ENCODE measurements at regions not wholly inside any gene's neighbourhood (a gene's known extent, or its start where the extent isn't known, plus 50 kb on each side); places are given as distances from the start of the nearest gene placed in this dataset.

DNA sequence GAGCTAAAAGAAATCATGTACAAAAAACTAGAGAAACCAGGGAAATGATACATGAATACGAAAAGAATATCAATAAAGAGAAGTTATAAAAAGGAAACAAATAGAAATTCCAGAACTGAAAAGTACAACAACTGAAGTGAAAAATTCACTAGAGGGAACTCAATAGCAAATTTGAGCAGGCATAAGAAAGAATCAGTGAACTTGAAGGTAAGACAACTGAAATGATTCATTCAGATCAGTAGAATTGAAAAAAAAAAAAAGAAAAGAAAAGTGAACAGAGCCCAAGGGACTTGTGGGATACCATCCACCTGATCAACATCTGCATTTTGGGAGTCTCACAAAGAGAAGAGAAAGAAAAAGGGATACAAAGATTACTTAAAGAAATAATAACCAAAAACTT, 78.3 kb downstream of the HHEX start:
- WGBS, 2 donors: 73 to 95% methylated on average over 1 of the region's 1 CpG
- ATAC-seq: no peak

DNA sequence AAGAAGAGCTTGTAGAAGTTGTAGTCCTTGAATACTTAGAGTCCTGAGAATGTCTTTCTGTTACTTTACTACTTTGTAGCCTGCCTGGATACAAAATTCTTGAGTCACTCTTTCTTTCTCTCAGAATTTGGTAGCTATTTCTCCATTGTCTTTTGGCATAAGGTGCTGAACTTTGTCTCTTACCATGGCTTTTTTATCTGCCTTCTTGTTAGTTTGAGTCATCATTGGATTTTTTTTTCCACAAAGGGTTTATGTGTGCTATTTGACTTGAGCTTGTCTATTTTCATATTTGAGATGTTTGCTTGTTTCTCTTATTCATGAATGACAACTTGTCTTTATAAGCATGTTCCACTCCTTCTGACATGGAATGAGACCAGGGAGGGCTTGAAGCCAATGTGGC, 74.5 kb upstream of the EXOC6 start:
- TF ChIP-seq CTCF (IDR thresholded peaks at IDR 0.05): no peak
- intact Hi-C loops (cut with DNase I): no loop called here
- FAIRE-seq (no peak), ATAC-seq (no peak), DNase-seq (no peak)
- no peak overlapping the region for H3K27ac ChIP-seq
- H3K9me3 ChIP-seq: no peaks in the 10 kb centered on the region
- H3K4me1 ChIP-seq: no peaks in the 10 kb centered on the region
- H3K27me3 ChIP-seq: no peaks in the 10 kb centered on the region
- no peak overlapping the region for H3K4me3 ChIP-seq
- H3K36me3 ChIP-seq: no peaks in the 10 kb centered on the region

More for the DNA sequence above, 78.3 kb downstream of the HHEX start:
- H3K27ac ChIP-seq: no peak overlapping the region
- intact Hi-C loops (cut with DNase I): no loop called here
- no peak for TF ChIP-seq CTCF (IDR thresholded peaks at IDR 0.05)
- no peak overlapping the region for H3K4me3 ChIP-seq
- no peaks in the 10 kb centered on the region for H3K9me3 ChIP-seq
- FAIRE-seq (no peak), DNase-seq (no peak)
- no peaks in the 10 kb centered on the region for H3K36me3 ChIP-seq
- no peaks in the 10 kb centered on the region for H3K4me1 ChIP-seq
- no peaks in the 10 kb centered on the region for H3K27me3 ChIP-seq

- DNase-seq (no peak), FAIRE-seq (no peak), ATAC-seq (no peak)
- Histone ChIP-seq H3K27me3 (no peaks in the 10 kb centered on the region), H3K4me3 (no peak overlapping the region), H3K27ac (no peak overlapping the region), H3K4me1 (no peaks in the 10 kb centered on the region), H3K9me3 (no peaks in the 10 kb centered on the region), H3K36me3 (no peaks in the 10 kb centered on the region)
- TF ChIP-seq CTCF (IDR thresholded peaks at IDR 0.05): no peak
- 83 to 89% methylated on average over 1 of the region's 1 CpG for WGBS, 2 donors
- intact Hi-C loops (cut with DNase I): no loop called here
Observed at GRCh38 chr10:92778091-92778490, 70.2 kb upstream of the EXOC6 start.

GRCh38 chr10:92785118-92785517, 63.2 kb upstream of the EXOC6 start:
- DNase-seq: no peak
- no peaks in the 10 kb centered on the region for H3K9me3 ChIP-seq
- no peak for ATAC-seq
- H3K36me3 ChIP-seq: no peaks in the 10 kb centered on the region
- no peak for FAIRE-seq
- H3K4me3 ChIP-seq: no peak overlapping the region
- H3K27me3 ChIP-seq: no peaks in the 10 kb centered on the region
- WGBS, 2 donors: 63 to 66% methylated on average over 7 of the region's 7 CpGs
- intact Hi-C loops (cut with DNase I): no loop called here
- no peak for TF ChIP-seq CTCF (IDR thresholded peaks at IDR 0.05)
- no peaks in the 10 kb centered on the region for H3K4me1 ChIP-seq
- no peak overlapping the region for H3K27ac ChIP-seq

- H3K4me1 ChIP-seq: no peaks in the 10 kb centered on the region
- no peak overlapping the region for H3K27ac ChIP-seq
- ATAC-seq (no peak), FAIRE-seq (no peak), DNase-seq (no peak)
- no peak overlapping the region for H3K4me3 ChIP-seq
- H3K36me3 ChIP-seq: no peaks in the 10 kb centered on the region
- TF ChIP-seq CTCF (IDR thresholded peaks at IDR 0.05): no peak
- 72 to 73% methylated on average over 11 of the region's 11 CpGs for WGBS, 2 donors
- H3K9me3 ChIP-seq: no peaks in the 10 kb centered on the region
- intact Hi-C loops (cut with DNase I): no loop called here
- no peaks in the 10 kb centered on the region for H3K27me3 ChIP-seq
Observed at GRCh38 chr10:92787557-92788152, 60.7 kb upstream of the EXOC6 start.

Data from pancreas (tissue), 10 donors.